Colonic mucosa (tissue), 4 donors: ENCODE measurements at regions not wholly inside any gene's neighbourhood (a gene's known extent, or its start where the extent isn't known, plus 50 kb on each side); places are given as distances from the start of the nearest gene placed in this dataset.
"Not testable (repeated sequence)": the region's sequence is repeated elsewhere in the genome, so short reads cannot be mapped to it uniquely, and the experiment has no call there.

Source experiments
- DNase-seq: peaks from one replicate; pipeline ENCODE4 v3.0.0-alpha.2; 2020
- H3K27ac ChIP-seq: fragments of 200-600 bp; one replicate; pipeline ENCODE4 v1.8.0; 2021
- H3K27me3 ChIP-seq: fragments of 200-600 bp; one replicate; pipeline ENCODE4 v1.8.0; 2021
- H3K36me3 ChIP-seq: fragments of 200-600 bp; one replicate; pipeline ENCODE4 v1.8.0; 2021
- H3K4me1 ChIP-seq: fragments of 200-600 bp; one replicate; pipeline ENCODE4 v1.8.0; 2021; ENCODE audit warnings: mild to moderate bottlenecking
- H3K4me3 ChIP-seq: fragments of 200-600 bp; one replicate; pipeline ENCODE4 v1.8.0; 2021
- H3K9ac ChIP-seq, 2 donors: one replicate each; pipeline ENCODE4 v1.7.0; 2013; ENCODE audit warnings: control low read depth in 2 of 2, low read depth in 2 of 2, low read length in 2 of 2
- H3K9me3 ChIP-seq: fragments of 200-600 bp; one replicate; pipeline ENCODE4 v1.8.0; 2021
- intact Hi-C: fragments of 100-400 bp; cut with DNase I; formaldehyde crosslinking; loops from one replicate; pipeline ENCODE4 v1.14.1; 2022
- TF ChIP-seq, protein P1 (sequence below): fragments of 200-600 bp; IDR thresholded peaks from one replicate; pipeline ENCODE4 v1.8.0; 2022; ENCODE audit warnings: antibody characterized with exemption, mild to moderate bottlenecking
- donor health status: healthy.
- donor health status: DM: no; HTN: no; CAD: no.
- donor health status: DM: no; HTN: no; CAD: no.

DNA sequence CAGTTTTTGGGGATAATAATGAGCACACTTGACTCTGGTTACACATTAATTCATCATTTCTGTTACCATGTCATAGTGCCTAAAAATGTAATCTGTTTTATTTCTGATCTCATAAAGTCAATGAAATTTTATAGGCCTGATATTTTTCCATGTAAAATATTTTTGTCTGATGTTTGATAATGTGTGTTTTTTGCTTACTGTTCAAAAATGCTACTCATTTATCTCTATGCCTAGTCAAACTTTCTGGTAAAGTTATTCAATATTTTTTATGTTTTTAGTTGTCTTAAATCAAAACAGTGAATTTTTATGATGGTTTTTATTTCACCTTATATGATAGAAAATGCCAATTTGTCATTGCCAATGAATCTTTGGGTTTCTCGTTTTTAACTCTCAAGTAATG is 147.0 kb downstream of the AHSP start:
- intact Hi-C loops = no loop called here
- Histone ChIP-seq H3K36me3 (no peaks in the 10 kb centered on the region), H3K27me3 (no peaks in the 10 kb centered on the region), H3K27ac (no peak overlapping the region), H3K4me3 (no peak overlapping the region), H3K9ac (no peak overlapping the region), H3K9me3 (no peaks in the 10 kb centered on the region), H3K4me1 (no peaks in the 10 kb centered on the region)
- TF ChIP-seq, protein P1, sequence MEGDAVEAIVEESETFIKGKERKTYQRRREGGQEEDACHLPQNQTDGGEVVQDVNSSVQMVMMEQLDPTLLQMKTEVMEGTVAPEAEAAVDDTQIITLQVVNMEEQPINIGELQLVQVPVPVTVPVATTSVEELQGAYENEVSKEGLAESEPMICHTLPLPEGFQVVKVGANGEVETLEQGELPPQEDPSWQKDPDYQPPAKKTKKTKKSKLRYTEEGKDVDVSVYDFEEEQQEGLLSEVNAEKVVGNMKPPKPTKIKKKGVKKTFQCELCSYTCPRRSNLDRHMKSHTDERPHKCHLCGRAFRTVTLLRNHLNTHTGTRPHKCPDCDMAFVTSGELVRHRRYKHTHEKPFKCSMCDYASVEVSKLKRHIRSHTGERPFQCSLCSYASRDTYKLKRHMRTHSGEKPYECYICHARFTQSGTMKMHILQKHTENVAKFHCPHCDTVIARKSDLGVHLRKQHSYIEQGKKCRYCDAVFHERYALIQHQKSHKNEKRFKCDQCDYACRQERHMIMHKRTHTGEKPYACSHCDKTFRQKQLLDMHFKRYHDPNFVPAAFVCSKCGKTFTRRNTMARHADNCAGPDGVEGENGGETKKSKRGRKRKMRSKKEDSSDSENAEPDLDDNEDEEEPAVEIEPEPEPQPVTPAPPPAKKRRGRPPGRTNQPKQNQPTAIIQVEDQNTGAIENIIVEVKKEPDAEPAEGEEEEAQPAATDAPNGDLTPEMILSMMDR = no peak
- DNase-seq = no peak

DNA sequence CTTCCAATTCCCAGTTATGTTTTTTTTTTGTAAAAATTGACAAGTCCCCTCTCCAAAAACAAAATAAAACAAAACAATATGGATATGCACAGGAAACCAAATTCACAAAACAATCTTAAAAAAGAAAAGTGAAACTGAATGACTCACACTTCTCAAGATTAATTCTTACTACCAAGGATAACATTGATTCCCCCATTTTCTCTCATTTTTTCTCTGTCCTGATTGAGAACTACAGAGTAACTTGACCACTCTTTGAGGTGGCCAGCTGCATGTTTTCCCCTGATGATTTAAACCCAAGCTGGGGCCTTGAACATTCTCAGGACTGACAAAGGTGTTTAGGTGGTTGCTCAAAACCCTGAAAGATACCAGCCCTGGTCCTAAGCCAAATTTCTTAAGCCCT is 149.0 kb downstream of the AHSP start:
- H3K9me3 ChIP-seq = no peaks in the 10 kb centered on the region
- no peak for DNase-seq
- intact Hi-C loops = no loop called here
- H3K9ac ChIP-seq = no peak overlapping the region
- H3K27me3 ChIP-seq = no peaks in the 10 kb centered on the region
- H3K4me3 ChIP-seq = no peak overlapping the region
- no peaks in the 10 kb centered on the region for H3K36me3 ChIP-seq
- TF ChIP-seq, protein P1 = no peak
- H3K4me1 ChIP-seq = no peaks in the 10 kb centered on the region
- no peak overlapping the region for H3K27ac ChIP-seq

DNA sequence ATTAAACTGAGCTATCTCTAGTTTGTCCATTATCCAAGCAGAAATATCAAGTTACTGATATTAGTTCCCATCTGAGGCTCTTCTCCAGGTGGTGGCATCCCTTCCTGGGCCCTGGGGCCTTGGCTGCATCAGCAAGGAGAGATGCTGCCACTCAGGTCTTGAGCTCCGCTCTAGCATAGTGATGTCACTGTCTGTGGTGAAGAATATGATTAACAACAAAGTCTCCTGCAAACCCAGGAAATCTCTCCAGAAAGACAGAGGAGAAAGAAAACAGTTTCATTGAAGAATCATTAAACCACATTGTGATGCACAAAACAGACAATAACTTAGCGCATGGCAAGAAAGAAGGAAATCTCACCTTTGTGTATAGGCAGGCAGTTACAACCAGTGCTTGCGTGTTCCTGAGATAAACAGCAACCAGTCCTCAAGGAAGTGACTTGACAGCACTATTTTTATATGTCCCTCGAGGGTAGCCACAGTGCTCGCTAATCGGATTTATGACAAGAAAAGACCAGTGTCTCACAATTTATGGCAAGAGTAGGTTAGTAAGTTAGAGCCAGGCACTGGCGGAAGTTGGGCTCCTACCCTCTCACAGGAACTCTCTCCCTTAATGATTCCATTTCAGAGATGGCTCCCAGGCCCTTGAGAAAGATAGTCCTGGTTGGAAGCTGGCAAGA is 151.1 kb downstream of the AHSP start:
- DNase-seq = no peak
- H3K9me3 ChIP-seq = no peaks in the 10 kb centered on the region
- H3K9ac ChIP-seq = no peak overlapping the region
- H3K4me3 ChIP-seq = no peak overlapping the region
- H3K36me3 ChIP-seq = no peaks in the 10 kb centered on the region
- no peaks in the 10 kb centered on the region for H3K27me3 ChIP-seq
- no peak overlapping the region for H3K27ac ChIP-seq
- no peaks in the 10 kb centered on the region for H3K4me1 ChIP-seq
- TF ChIP-seq, protein P1 = no peak
- intact Hi-C loops = no loop called here

DNA sequence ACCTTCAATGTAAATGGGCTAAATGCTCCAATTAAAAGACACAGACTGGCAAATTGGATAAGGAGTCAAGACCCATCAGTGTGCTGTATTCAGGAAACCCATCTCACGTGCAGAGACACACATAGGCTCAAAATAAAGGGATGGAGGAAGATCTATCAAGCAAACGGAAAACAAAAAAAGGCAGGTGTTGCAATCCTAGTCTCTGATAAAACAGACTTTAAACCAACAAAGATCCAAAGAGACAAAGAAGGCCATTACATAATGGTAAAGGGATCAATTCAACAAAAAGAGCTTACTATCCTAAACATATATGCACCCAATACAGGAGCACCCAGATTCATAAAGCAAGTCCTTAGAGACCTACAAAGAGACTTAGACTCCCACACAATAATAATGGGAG is 161.6 kb downstream of the AHSP start:
- intact Hi-C loops = not testable (repeated sequence)

DNA sequence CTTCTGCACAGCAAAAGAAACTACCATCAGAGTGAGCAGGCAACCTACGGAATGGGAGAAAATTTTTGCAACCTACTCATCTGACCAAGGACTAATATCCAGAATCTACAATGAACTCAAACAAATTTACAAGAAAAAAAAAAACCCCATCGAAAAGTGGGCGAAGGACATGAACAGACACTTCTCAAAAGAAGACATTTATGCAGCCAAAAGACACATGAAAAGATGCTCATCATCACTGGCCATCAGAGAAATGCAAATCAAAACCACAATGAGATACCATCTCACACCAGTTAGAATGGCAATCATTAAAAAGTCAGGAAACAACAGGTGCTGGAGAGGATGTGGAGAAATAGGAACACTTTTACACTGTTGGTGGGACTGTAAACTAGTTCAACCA is 164.6 kb downstream of the AHSP start:
- H3K27me3 ChIP-seq, H3K36me3 ChIP-seq, H3K9me3 ChIP-seq, H3K4me3 ChIP-seq, H3K4me1 ChIP-seq, H3K27ac ChIP-seq, DNase-seq, intact Hi-C loops, H3K9ac ChIP-seq: not testable (repeated sequence)

More for the DNA sequence above, 161.6 kb downstream of the AHSP start:
- H3K4me1 ChIP-seq, H3K9ac ChIP-seq, H3K4me3 ChIP-seq, H3K36me3 ChIP-seq, H3K27ac ChIP-seq, H3K9me3 ChIP-seq, H3K27me3 ChIP-seq, DNase-seq: not testable (repeated sequence)

DNA sequence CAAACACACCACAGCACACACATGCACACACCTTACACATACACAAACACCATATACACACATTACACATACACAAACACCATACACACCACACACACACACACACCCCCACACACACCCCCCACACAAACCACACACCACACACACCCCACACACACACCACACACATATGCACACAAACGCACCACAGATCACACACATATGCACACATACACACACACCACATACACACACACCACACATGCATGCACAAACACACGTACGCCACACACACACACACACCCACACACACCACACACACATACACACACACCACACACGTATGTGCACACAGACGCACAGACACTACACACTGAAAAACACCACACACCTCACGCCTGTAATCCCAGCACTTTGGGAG is 166.0 kb downstream of the AHSP start:
- intact Hi-C loops = no loop called here
- Histone ChIP-seq H3K27me3 (no peaks in the 10 kb centered on the region), H3K4me3 (no peak overlapping the region), H3K27ac (no peak overlapping the region), H3K9ac (no peak overlapping the region), H3K9me3 (no peaks in the 10 kb centered on the region), H3K4me1 (no peaks in the 10 kb centered on the region), H3K36me3 (no peaks in the 10 kb centered on the region)
- no peak for DNase-seq
- TF ChIP-seq, protein P1 = no peak
